ENCODE measurements at regions not wholly inside any gene's neighbourhood (a gene's known extent, or its start where the extent isn't known, plus 50 kb on each side); places are given as distances from the start of the nearest gene placed in this dataset.

- no peak for DNase-seq (ENCODE audit: low read depth, low spot score)
Measured at GRCh38 chr16:64250866-64251265, 871.0 kb downstream of the CDH11 start.

DNA sequence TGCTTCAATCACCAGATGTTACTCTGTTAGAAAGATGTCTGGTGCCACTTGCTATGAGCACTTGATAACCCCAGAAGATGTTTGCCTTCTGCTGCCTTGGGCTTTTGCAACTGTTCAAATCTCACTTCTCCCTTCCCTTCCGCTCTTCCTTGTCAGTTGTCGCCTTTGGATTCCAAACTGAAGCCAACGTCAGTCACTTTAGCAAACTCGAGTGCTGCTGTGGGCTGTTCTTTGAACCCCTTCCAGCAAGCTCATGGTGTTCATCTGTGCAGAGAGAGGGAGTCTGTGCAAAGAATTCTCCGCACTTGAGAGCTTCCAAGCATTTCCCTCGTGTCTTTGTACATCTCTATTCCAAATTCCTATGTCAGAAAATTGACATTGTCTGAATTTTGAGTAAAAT lies 879.4 kb downstream of the CDH11 start:
- DNase-seq (ENCODE audit: low read depth, low spot score): no peak

DNA sequence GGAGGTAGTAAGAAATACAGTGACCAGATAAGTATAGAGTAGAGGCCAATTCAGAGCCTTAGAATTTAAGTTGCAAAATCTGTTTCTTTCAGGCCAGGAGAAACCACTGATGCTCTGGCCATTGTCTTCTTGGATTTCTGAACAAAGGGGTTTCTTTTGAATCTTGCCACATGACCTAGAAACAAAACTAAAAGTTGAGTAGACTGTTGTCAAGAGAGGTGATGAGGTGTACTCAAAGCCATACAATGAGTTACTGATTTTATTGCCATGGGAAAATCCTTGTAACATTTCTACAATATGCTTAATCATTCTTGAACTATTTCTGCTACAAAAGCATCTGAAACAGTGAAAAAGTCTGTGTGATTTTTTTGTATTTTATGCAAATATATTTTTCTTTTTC lies 881.3 kb downstream of the CDH11 start:
- DNase-seq (ENCODE audit: low read depth, low spot score): no peak

DNA sequence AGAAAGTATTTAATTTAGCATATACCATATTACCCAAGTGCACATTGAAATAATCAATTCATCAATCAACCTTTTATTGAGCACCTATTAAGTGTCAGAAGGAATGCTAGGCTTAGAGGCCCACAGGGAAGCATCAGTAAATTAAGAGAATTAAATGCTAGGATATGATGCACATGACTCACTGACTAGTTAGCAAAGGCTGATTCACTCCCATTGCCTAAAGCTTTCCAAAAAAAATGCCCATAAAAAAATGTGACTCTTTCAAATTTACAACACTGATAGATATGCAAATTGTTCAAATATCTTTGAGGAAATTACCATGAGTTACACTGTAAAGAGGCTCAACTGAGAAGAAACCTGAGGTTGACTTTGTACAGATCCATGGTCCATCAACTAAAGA lies 883.3 kb downstream of the CDH11 start:
- no peak for DNase-seq (ENCODE audit: low read depth, low spot score)

- DNase-seq (ENCODE audit: low read depth, low spot score): no peak
Measured at GRCh38 chr16:64236316-64236715, 885.5 kb downstream of the CDH11 start.

DNA sequence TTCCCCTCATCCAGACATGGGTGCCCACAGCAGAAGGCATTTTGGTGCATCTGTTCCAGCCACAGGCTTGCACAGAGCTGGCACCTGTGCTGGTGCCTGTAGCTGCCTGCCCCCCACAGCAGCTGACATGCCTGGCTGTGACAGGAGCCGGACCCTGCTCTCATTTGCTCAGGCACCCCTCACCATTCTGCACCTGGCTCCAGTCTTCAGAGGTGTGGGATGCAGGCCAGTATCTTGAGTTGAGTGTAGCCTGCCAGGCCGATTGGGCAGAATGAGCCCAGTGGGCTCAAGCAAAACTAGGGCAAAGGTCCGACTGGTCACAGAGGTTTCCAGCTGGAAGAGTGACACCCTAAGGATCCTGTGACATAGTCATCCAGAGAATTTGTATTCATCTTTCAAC lies 887.7 kb downstream of the CDH11 start:
- DNase-seq (ENCODE audit: low read depth, low spot score): no peak

GRCh38 chr16:64225696-64226095 lies 896.2 kb downstream of the CDH11 start:
- DNase-seq (ENCODE audit: low read depth, low spot score): no peak

GRCh38 chr16:64225036-64225435 lies 896.8 kb downstream of the CDH11 start:
- no peak for DNase-seq (ENCODE audit: low read depth, low spot score)

DNA sequence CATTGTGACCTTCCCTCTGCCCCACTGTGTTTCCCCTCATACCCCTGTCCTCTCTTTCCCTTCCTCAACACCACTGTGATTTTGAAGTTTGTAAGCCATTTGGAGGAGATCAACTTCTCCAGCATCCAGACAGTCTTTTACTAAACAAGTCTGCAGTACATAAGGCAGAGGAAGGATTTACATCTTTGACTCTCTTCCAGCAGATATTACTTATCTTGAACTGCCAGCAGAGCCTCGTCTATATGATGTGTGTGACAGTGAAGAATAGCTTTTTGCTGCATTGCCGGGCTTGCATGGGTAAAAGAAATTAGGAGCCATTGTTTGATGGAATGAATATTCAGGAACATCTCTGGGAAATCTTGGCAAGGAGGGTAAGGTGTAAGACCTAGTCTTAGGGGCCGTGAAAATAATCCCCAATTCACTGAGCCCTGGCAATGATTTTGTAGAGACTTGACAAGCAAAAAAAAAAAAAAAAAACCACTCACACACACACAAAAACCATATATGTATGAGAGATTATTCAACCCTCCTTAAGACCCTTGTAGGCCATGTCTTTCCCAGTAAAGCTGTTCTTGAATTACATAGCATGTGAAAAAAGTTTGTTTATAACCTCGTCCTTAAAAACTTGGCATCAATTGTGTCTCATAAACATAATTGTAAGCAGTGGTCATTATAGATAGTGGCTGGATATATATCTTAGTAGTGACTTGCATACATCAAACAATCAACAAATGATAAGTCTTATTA lies 903.9 kb downstream of the CDH11 start:
- DNase-seq (ENCODE audit: low read depth, low spot score): no peak

DNA sequence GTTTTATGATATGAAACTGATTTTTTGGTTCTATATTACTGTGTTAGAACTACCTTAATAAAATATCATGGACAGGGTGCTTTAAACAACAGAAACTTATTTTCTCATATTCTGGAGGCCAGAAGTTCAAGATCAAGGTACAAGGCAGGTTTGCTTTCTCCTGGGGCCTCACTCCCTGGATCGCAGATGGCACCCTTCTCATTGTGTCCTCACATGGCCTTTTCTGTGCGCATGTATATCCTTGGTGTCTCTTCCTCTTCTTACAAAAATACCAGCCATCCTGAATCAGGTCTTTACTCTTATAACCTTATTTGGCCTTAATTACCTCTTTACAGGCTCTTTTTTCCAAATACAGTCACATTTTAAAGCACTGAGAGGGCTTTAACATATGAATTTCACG lies 906.1 kb downstream of the CDH11 start:
- no peak for DNase-seq (ENCODE audit: low read depth, low spot score)

DNA sequence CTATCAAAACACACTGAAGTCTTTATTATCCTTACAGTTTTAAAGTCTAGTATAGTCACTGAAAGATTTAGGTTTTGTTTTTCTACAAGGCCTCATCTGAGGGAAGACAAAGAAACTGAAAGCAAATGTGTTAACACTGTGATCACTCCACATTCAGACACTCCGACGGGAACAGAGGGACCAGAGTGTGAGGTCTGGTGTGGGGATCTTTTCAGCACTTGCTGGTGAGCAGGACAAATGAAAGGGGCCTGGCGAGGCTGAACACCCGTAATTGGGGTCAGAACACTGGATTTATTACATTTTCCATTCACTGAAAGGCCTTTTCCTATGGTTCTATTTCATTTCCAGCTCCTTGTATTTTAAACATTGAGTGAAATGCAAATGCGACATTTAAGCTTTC lies 910.5 kb downstream of the CDH11 start:
- no peak for DNase-seq (ENCODE audit: low read depth, low spot score)

GRCh38 chr16:64206862-64207261 lies 915.0 kb downstream of the CDH11 start:
- DNase-seq (ENCODE audit: low read depth, low spot score): no peak

DNA sequence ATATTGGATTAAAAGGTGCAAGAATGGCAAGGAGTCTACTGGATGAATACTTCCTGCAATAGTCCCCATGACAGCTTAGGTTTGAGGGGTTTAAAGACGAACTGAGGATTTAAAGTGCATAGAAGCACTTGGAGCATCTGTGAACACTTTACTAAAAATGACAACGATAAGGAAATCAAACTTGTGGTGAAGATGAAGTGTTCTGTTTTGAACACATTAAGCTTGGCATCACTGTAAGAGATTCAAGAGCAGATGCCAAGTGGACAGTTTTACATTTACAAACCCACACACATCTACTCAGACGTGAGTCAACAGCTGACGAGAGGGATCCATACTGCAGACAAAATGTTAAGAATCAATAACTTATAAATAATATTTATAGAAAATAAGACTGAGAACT lies 918.7 kb downstream of the CDH11 start:
- DNase-seq (ENCODE audit: low read depth, low spot score): no peak

DNA sequence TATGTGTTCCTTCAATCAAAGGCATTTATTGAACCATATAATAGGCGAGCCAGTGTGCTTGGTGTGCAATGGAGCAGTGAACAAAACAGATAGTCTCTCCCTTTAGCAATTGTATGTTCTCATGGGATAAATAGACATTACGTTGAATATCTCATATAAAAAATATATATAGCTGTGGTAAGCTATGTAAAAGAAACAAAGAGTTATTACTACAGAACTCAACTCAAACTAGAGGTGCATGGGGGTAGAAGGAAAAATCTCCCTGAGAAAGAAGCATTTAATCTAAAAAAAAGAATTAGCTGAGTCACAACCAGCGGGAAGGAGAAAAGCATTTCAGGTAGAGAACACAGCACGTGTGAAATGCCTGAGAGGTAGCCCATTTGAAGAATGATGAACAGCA lies 919.3 kb downstream of the CDH11 start:
- DNase-seq (ENCODE audit: low read depth, low spot score): no peak

DNA sequence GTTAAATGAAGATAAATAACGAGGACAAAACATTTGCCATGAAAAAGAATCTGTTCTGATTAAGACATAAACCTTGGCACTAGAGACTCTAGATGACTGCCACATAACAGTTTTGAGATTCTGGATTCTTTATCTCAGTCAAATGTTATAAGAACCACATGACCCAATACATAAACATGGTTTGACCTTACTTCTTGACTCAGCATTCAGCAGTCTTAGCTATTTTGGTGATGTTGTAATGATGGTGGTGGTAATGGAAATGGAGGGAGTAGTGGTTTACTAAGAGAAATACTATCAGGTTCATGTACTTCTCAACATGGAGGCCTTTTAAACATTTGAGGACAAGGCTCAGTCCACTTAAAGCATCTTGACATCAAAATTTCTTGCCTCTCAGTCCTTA lies 925.4 kb downstream of the CDH11 start:
- DNase-seq (ENCODE audit: low read depth, low spot score): no peak

DNA sequence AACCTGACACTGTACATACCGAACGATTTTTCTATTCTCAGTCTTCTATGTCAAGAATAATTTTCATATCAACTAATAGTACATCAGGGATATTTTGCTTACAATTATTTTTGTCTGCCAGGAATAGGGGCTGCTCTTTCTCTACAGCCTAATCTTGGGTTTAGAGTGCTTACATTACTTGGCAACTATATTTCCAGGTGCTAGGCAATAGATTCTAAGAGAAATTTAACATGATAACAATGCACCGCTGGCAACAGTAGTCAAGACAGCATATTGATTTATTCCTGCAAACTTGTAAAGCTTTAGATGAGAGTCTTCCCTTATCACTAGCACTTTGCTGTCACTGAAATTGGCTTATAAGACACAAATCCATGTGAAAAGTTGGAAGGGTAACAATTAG lies 935.9 kb downstream of the CDH11 start:
- DNase-seq (ENCODE audit: low read depth, low spot score): no peak

GRCh38 chr16:64184156-64184555 lies 937.7 kb downstream of the CDH11 start:
- no peak for DNase-seq (ENCODE audit: low read depth, low spot score)

DNA sequence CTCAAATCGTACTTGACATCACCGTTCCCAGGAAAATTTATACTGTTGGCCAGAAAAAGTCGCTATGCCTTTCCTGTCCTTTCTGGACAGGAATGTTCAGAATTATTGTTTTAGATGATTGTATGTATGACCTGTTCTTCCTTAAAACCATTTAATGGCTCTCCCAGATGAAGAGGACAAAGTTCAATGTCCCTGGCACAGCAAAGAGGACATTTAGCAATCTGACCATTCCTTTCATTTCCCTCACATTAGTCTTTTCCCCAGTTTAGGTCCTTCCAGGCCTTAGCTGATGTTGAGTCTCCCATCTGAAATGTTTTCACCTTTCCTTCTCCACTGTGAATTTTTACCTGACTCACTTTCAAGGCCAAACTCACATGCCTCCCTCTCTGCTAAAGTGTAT lies 938.9 kb downstream of the CDH11 start:
- DNase-seq (ENCODE audit: low read depth, low spot score): no peak

- no peak for DNase-seq (ENCODE audit: low read depth, low spot score)
Measured at GRCh38 chr16:64181271-64181925, 940.5 kb downstream of the CDH11 start.

DNA sequence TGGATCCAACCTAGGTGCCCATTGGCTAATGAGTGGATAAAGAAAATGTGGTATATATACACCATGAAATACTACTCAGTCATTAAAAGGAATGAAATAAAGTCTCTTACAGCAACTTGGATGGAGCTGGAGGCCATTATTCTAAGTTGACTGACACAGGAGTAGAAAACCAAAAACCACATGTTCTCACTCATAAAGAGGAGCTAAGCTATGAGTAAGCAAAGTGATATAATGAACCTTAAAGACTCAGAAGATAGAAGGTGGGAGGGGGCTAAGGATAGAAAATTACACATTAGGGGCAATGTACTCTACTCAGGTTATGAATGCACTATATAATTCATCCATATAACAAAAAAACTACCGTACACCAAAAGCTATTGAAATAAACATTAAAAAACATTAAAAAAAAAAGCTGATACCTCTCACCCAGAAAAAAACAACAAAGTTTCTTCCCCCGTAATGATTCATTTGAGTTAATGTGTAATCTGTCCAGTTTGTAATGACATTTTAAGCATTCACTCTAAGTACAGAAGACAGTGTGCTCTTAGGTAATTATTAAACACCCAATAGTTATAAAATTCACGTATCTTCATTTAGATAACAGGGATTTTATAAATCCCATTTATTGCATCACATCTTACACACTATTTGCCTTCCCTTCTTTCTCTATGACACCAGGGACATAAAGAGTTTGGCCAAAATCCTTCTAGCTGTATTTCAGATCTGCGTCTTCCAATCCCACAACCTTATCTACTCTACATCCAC lies 941.5 kb downstream of the CDH11 start:
- DNase-seq (ENCODE audit: low read depth, low spot score): no peak

GRCh38 chr16:64174327-64174726 lies 947.5 kb downstream of the CDH11 start:
- no peak for DNase-seq (ENCODE audit: low read depth, low spot score)

DNA sequence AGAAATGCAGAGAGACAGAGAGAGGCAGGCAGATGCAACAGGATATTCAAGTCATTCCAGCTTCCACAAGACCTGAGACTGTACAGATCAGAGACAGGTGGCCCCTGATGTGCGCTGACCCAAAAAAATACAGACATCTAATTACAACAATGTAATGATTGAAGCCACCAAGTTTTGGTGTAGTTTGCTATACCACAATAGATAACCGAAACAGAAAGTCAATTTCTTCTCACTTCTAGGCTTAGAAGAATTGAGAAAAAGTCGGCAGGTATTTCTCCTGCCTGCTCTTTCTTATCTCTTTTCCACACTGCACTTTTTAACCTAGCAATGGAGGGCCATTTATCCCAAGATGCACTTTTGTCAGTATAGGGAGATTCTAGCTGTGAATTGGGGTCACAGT lies 949.2 kb downstream of the CDH11 start:
- DNase-seq (ENCODE audit: low read depth, low spot score): no peak

DNA sequence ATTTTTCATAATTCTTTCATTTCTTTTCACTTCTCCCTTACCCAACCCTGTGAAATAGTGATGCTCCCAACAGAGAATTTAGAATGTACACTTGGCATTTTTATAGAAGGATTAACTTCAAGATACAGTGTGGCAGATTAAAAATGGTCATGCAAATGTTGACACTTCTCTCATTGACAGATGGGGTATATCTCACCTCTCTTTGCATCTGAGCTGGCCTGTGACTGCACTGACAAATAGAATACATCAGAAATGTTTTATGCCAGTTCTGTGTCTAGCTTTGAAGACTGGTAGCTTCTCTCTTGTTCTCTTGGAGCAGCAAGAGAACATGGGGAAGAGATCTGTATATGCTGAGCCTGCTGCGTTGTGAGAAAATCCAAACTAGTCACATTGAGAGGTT lies 949.6 kb downstream of the CDH11 start:
- DNase-seq (ENCODE audit: low read depth, low spot score): no peak

Data from ELF-1 (cell line).